OCI-LY7 (cell line): ENCODE measurements at regions not wholly inside any gene's neighbourhood (a gene's known extent, or its start where the extent isn't known, plus 50 kb on each side); places are given as distances from the start of the nearest gene placed in this dataset.

Experiments
- BruUV-seq: library from RNA; stranded (reverse); fragments of 400-500 nt; replicated peaks from 2 replicates; lab custom pipeline; 2021; lab: Mats Ljungman, UMichigan
- CTCF ChIA-PET: fragments of 300-600 bp; sonication (Branson Sonifier 250); formaldehyde crosslinking; loops from one replicate; lab custom pipeline; 2022; ENCODE audit warnings: antibody characterized with exemption; ENCODE audit not compliant: unreplicated experiment; lab: Charles Lee
- POLR2A ChIA-PET: fragments of 300-600 bp; sonication (Branson Sonifier 250); formaldehyde crosslinking; loops from one replicate; lab custom pipeline; 2022; ENCODE audit warnings: antibody characterized with exemption; lab: Charles Lee
- DNase-seq: peaks from one replicate; pipeline ENCODE4 v3.0.0-alpha.2; 2015; ENCODE audit warnings: low spot score
- H2AFZ ChIP-seq: fragments of 200-600 bp; sonication (generic), shearing (Covaris generic); 2 replicates; pipeline ENCODE4 v1.6.1; 2014; ENCODE audit warnings: mild to moderate bottlenecking, antibody characterized with exemption, low read length, moderate library complexity
- H3K27ac ChIP-seq: fragments of 200-600 bp; sonication (generic); 2 replicates; pipeline ENCODE4 v1.5.1; 2014; ENCODE audit warnings: mixed run types, low read depth, mild to moderate bottlenecking, moderate library complexity, low read length, inconsistent platforms; ENCODE audit not compliant: poor library complexity, severe bottlenecking
- H3K36me3 ChIP-seq: fragments of 200-600 bp; sonication (generic); 2 replicates; pipeline ENCODE4 v1.6.1; 2014; ENCODE audit warnings: mild to moderate bottlenecking, antibody characterized with exemption, low read length, moderate library complexity, mixed read lengths; ENCODE audit not compliant: insufficient read depth
- H3K4me1 ChIP-seq: fragments of 200-600 bp; sonication (generic); 2 replicates; pipeline ENCODE4 v1.5.1; 2014; ENCODE audit warnings: mild to moderate bottlenecking, low read length; ENCODE audit not compliant: insufficient read depth, poor library complexity, severe bottlenecking
- H3K4me2 ChIP-seq: fragments of 200-600 bp; sonication (generic); 2 replicates; pipeline ENCODE4 v1.6.1; 2014; ENCODE audit warnings: mild to moderate bottlenecking, low read length
- H3K4me3 ChIP-seq: fragments of 200-600 bp; sonication (generic); 2 replicates; pipeline ENCODE4 v1.5.1; 2014; ENCODE audit warnings: mild to moderate bottlenecking, low read depth, low read length; ENCODE audit not compliant: poor library complexity, severe bottlenecking
- H3K79me2 ChIP-seq: fragments of 200-600 bp; sonication (generic); 2 replicates; pipeline ENCODE4 v1.6.1; 2016; ENCODE audit warnings: low read depth, mild to moderate bottlenecking, low read length, moderate library complexity, mixed read lengths; ENCODE audit not compliant: insufficient read depth
- H3K9me2 ChIP-seq: fragments of 200-600 bp; sonication (generic); 2 replicates; pipeline ENCODE4 v1.6.1; 2016; ENCODE audit warnings: mild to moderate bottlenecking, low read length, mixed read lengths; ENCODE audit not compliant: insufficient read depth
- H3K9me3 ChIP-seq: fragments of 200-600 bp; sonication (generic); 2 replicates; pipeline ENCODE4 v1.6.1; 2014; ENCODE audit warnings: mild to moderate bottlenecking, mixed run types, low read length, mixed read lengths
- H4K20me1 ChIP-seq: fragments of 200-600 bp; sonication (generic); 2 replicates; pipeline ENCODE4 v1.6.1; 2014; ENCODE audit warnings: mild to moderate bottlenecking, antibody characterized with exemption, low read length, moderate library complexity, mixed read lengths; ENCODE audit not compliant: insufficient read depth
- CTCF ChIP-seq: fragments of 200-600 bp; sonication (generic); conservative IDR thresholded peaks from 2 replicates; pipeline ENCODE4 v1.5.1; 2014; ENCODE audit warnings: mild to moderate bottlenecking, antibody characterized with exemption, low read length, moderate library complexity, mixed read lengths
- EZH2phosphoT487 ChIP-seq: fragments of 200-600 bp; sonication (generic); IDR thresholded peaks from 2 replicates; pipeline ENCODE4 v1.6.1; 2018; ENCODE audit warnings: low read depth, borderline replicate concordance, mild to moderate bottlenecking, mixed run types, antibody characterized with exemption, low read length, moderate library complexity, mixed read lengths
- intact Hi-C: fragments of 100-400 bp; cut with micrococcal nuclease; formaldehyde crosslinking; loops from one replicate; pipeline ENCODE4 v1.10.0; 2022; ENCODE audit not compliant: unreplicated experiment

- H3K9me3 ChIP-seq: no peaks in the 10 kb centered on the region
- no peaks in the 10 kb centered on the region for H3K4me1 ChIP-seq
- no peaks in the 10 kb centered on the region for H4K20me1 ChIP-seq
- H3K9me2 ChIP-seq: no peaks in the 10 kb centered on the region
- H3K4me2 ChIP-seq: no peak overlapping the region
- no peaks in the 10 kb centered on the region for H3K36me3 ChIP-seq
- CTCF ChIA-PET: no interaction called here
- POLR2A ChIA-PET: no interaction called here
- H3K79me2 ChIP-seq: no peaks in the 10 kb centered on the region
- TF ChIP-seq CTCF: no peak
- TF ChIP-seq EZH2phosphoT487: no peak
- H2AFZ ChIP-seq: no peak overlapping the region
- H3K4me3 ChIP-seq: no peak overlapping the region
- no peak overlapping the region for H3K27ac ChIP-seq
- BruUV-seq: no TSS peak
- intact Hi-C loops: no loop called here
- DNase-seq: no peak
These were observed 64.7 kb upstream of the SOX9 start for GRCh38 chr17:72056155-72056554.

- BruUV-seq: no TSS peak
- no peak for TF ChIP-seq EZH2phosphoT487
- peak; percentile 34; the same call in 1 of the 2 replicates for TF ChIP-seq CTCF
- no peaks in the 10 kb centered on the region for H3K36me3 ChIP-seq
- H3K4me2 ChIP-seq: no peak overlapping the region
- ChIA-PET CTCF (no interaction called here), POLR2A (interaction anchor here (0.8 kb wide), 1 partner anchor 24 kb away, joined by 3 read pairs; no protein-coding TSS in a partner anchor)
- DNase-seq: no peak
- no peak overlapping the region for H2AFZ ChIP-seq
- no peaks in the 10 kb centered on the region for H3K9me3 ChIP-seq
- H4K20me1 ChIP-seq: no peaks in the 10 kb centered on the region
- no peaks in the 10 kb centered on the region for H3K4me1 ChIP-seq
- no peak overlapping the region for H3K4me3 ChIP-seq
- intact Hi-C loops: no loop called here
- no peaks in the 10 kb centered on the region for H3K9me2 ChIP-seq
- H3K27ac ChIP-seq: no peak overlapping the region
- no peaks in the 10 kb centered on the region for H3K79me2 ChIP-seq
These were observed 64.0 kb upstream of the SOX9 start for GRCh38 chr17:72056727-72057290.

GRCh38 chr17:72060084-72060483 is 60.7 kb upstream of the SOX9 start:
- intact Hi-C loops: no loop called here
- Histone ChIP-seq H3K27ac (no peak overlapping the region), H3K9me3 (no peaks in the 10 kb centered on the region), H3K36me3 (no peaks in the 10 kb centered on the region), H3K4me1 (no peaks in the 10 kb centered on the region), H4K20me1 (no peaks in the 10 kb centered on the region), H3K79me2 (no peaks in the 10 kb centered on the region), H2AFZ (no peak overlapping the region), H3K9me2 (no peaks in the 10 kb centered on the region), H3K4me2 (no peak overlapping the region), H3K4me3 (no peak overlapping the region)
- DNase-seq: no peak
- TF ChIP-seq EZH2phosphoT487 (no peak), CTCF (no peak)
- BruUV-seq: no TSS peak
- ChIA-PET POLR2A (interaction anchor here (0.6 kb wide), 1 partner anchor 46 kb away, joined by 5 read pairs; no protein-coding TSS in a partner anchor), CTCF (no interaction called here)
